ENCODE measurements at regions not wholly inside any gene's neighbourhood (a gene's known extent, or its start where the extent isn't known, plus 50 kb on each side); places are given as distances from the start of the nearest gene placed in this dataset.

DNA sequence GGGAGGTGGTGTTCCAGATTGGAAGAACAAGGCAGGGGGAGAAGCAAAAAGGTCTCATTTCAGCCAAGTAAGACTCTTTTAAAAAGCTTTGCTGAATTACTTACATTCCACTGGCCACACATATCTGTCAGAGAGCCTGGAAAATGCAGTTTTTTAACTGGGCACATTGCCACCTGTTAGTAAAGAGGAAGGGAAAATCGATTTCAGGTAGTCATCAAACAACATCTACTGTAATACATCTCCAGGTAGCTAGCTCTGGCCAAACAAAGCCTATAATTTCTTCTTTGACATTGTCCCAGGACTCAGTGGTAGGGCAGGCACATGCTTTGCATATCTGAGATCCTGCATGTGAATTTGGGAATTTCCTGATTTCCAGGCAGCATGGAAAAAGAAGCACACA lies 480.7 kb upstream of the SUCLG2 start:
- intact Hi-C loops (cut with micrococcal nuclease), result no loop called here
- Mint-ChIP-seq H3K27ac (no peak overlapping the region), H3K4me3 (no peak overlapping the region), H3K27me3 (ENCODE audit: low read depth in 3 of 3) (peaks cover 0 to 2% (median 0%) of the 10 kb centered on the region in 3 donors), H3K4me1 (no peaks in the 10 kb centered on the region), H3K36me3 (no peaks in the 10 kb centered on the region), H3K9me3 (peaks cover 0 to 6% (median 3%) of the 10 kb centered on the region in 7 donors)
- Histone ChIP-seq H2AFZ (ENCODE audit: insufficient read depth, low read depth, low read length, poor library complexity, severe bottlenecking) (no peak overlapping the region), H3K36me3 (replicated peaks in 1 of 2; ENCODE audit: control insufficient read depth in 1 of 2, insufficient read depth in 2 of 2, low read length in 2 of 2) (no peaks in the 10 kb centered on the region), H3K4me1 (ENCODE audit: control insufficient read depth in 1 of 2, insufficient read depth in 2 of 2, low read length in 2 of 2) (no peaks in the 10 kb centered on the region), H3K27ac (ENCODE audit: low read depth in 1 of 2, low read length in 2 of 2) (no peak overlapping the region), H3K4me2 (replicated peaks; ENCODE audit: extremely low read depth, low read length, poor library complexity, severe bottlenecking) (no peak overlapping the region), H3K4me3 (replicated peaks in 1 of 3; ENCODE audit: low read depth in 2 of 3, low read length in 3 of 3) (no peak overlapping the region), H3K9me3 (replicated peaks in 1 of 2; ENCODE audit: control insufficient read depth in 1 of 2, insufficient read depth in 1 of 2, low read length in 2 of 2) (no peaks in the 10 kb centered on the region), H4K20me1 (ENCODE audit: insufficient read depth, low read length) (no peaks in the 10 kb centered on the region), H3K9ac (ENCODE audit: insufficient read depth, low read length, poor library complexity, severe bottlenecking) (no peak overlapping the region), H3K79me2 (ENCODE audit: insufficient read depth, low read length) (no peaks in the 10 kb centered on the region), H3K27me3 (ENCODE audit: control insufficient read depth in 2 of 2, insufficient read depth in 2 of 2, low read length in 2 of 2) (no peaks in the 10 kb centered on the region)
- WGBS (ENCODE audit: insufficient coverage), result no CpG with 5 or more reads among the region's 1 CpG
- DNase-seq, result no peak
- no peak for TF ChIP-seq CTCF (IDR thresholded peaks at IDR 0.05)

- no peak overlapping the region for H3K4me2 ChIP-seq (replicated peaks; ENCODE audit: extremely low read depth, low read length, poor library complexity, severe bottlenecking)
- WGBS (ENCODE audit: insufficient coverage), result 100% methylated on average over 1 of the region's 3 CpGs
- H3K79me2 ChIP-seq (ENCODE audit: insufficient read depth, low read length), result no peaks in the 10 kb centered on the region
- intact Hi-C loops (cut with micrococcal nuclease), result no loop called here
- no peak overlapping the region for H3K27ac ChIP-seq (ENCODE audit: low read depth in 1 of 2, low read length in 2 of 2)
- no peaks in the 10 kb centered on the region for H3K36me3 ChIP-seq (replicated peaks in 1 of 2; ENCODE audit: control insufficient read depth in 1 of 2, insufficient read depth in 2 of 2, low read length in 2 of 2)
- no peak overlapping the region for H2AFZ ChIP-seq (ENCODE audit: insufficient read depth, low read depth, low read length, poor library complexity, severe bottlenecking)
- H3K4me3 ChIP-seq (replicated peaks in 1 of 3; ENCODE audit: low read depth in 2 of 3, low read length in 3 of 3), result no peak overlapping the region
- H3K4me1 Mint-ChIP-seq, result no peaks in the 10 kb centered on the region
- TF ChIP-seq CTCF (IDR thresholded peaks at IDR 0.05), result no peak
- peaks cover 0 to 2% (median 0%) of the 10 kb centered on the region in 3 donors for H3K27me3 Mint-ChIP-seq (ENCODE audit: low read depth in 3 of 3)
- no peak overlapping the region for H3K4me3 Mint-ChIP-seq
- H3K9ac ChIP-seq (ENCODE audit: insufficient read depth, low read length, poor library complexity, severe bottlenecking), result no peak overlapping the region
- no peak for DNase-seq
- H4K20me1 ChIP-seq (ENCODE audit: insufficient read depth, low read length), result no peaks in the 10 kb centered on the region
- H3K9me3 Mint-ChIP-seq, result peaks cover 0 to 8% (median 3%) of the 10 kb centered on the region in 7 donors
- H3K27me3 ChIP-seq (ENCODE audit: control insufficient read depth in 2 of 2, insufficient read depth in 2 of 2, low read length in 2 of 2), result no peaks in the 10 kb centered on the region
- no peaks in the 10 kb centered on the region for H3K36me3 Mint-ChIP-seq
- H3K27ac Mint-ChIP-seq, result no peak overlapping the region
- no peaks in the 10 kb centered on the region for H3K4me1 ChIP-seq (ENCODE audit: control insufficient read depth in 1 of 2, insufficient read depth in 2 of 2, low read length in 2 of 2)
- no peaks in the 10 kb centered on the region for H3K9me3 ChIP-seq (replicated peaks in 1 of 2; ENCODE audit: control insufficient read depth in 1 of 2, insufficient read depth in 1 of 2, low read length in 2 of 2)
These were observed 474.7 kb upstream of the SUCLG2 start for GRCh38 chr3:68129065-68129464.
